ENCODE measurements at regions not wholly inside any gene's neighbourhood (a gene's known extent, or its start where the extent isn't known, plus 50 kb on each side); places are given as distances from the start of the nearest gene placed in this dataset.

DNA sequence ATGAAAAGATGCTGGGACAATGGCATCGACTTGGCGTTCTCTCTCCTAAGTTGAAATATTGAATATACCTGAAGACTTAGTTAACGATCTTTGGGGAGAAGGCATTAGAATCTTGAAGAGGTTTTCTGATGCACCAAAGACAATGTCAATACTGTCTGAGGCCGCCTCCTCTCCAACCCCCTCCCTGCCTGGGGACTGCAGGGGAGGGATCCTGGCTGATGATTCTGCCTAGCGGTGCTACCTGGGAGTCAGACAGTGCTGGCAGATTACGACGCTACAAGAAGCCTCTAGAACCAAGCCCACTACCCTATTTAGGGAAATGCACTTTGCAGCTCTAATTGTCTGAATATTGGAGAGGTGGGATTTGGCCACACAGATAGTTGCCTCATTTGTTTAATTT lies 145.6 kb upstream of the HABP2 start:
- no peaks in the 10 kb centered on the region for H3K27me3 Mint-ChIP-seq
- DNase-seq (no peak), ATAC-seq (no peak)
- H3K36me3 Mint-ChIP-seq (ENCODE audit: low read depth), result no peaks in the 10 kb centered on the region
- intact Hi-C loops (cut with micrococcal nuclease), result no loop called here
- TF ChIP-seq, protein P1, sequence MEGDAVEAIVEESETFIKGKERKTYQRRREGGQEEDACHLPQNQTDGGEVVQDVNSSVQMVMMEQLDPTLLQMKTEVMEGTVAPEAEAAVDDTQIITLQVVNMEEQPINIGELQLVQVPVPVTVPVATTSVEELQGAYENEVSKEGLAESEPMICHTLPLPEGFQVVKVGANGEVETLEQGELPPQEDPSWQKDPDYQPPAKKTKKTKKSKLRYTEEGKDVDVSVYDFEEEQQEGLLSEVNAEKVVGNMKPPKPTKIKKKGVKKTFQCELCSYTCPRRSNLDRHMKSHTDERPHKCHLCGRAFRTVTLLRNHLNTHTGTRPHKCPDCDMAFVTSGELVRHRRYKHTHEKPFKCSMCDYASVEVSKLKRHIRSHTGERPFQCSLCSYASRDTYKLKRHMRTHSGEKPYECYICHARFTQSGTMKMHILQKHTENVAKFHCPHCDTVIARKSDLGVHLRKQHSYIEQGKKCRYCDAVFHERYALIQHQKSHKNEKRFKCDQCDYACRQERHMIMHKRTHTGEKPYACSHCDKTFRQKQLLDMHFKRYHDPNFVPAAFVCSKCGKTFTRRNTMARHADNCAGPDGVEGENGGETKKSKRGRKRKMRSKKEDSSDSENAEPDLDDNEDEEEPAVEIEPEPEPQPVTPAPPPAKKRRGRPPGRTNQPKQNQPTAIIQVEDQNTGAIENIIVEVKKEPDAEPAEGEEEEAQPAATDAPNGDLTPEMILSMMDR (IDR thresholded peaks at IDR 0.05), result no peak
- no peak overlapping the region for H3K4me3 Mint-ChIP-seq
- H3K27ac Mint-ChIP-seq, result no peak overlapping the region
- H3K9me3 Mint-ChIP-seq, result no peaks in the 10 kb centered on the region
- POLR2A ChIA-PET, result no interaction called here
- no peaks in the 10 kb centered on the region for H3K4me1 Mint-ChIP-seq (ENCODE audit: low read depth)
- CTCF ChIA-PET, result no interaction called here

GRCh38 chr10:113409175-113409574 lies 143.7 kb upstream of the HABP2 start:
- Mint-ChIP-seq H3K27me3 (no peaks in the 10 kb centered on the region), H3K4me1 (ENCODE audit: low read depth) (no peaks in the 10 kb centered on the region), H3K27ac (no peak overlapping the region), H3K4me3 (no peak overlapping the region), H3K9me3 (no peaks in the 10 kb centered on the region), H3K36me3 (ENCODE audit: low read depth) (no peaks in the 10 kb centered on the region)
- intact Hi-C loops (cut with micrococcal nuclease), result no loop called here
- TF ChIP-seq, protein P1 (IDR thresholded peaks at IDR 0.05), result no peak
- CTCF ChIA-PET, result no interaction called here
- DNase-seq, result no peak
- POLR2A ChIA-PET, result no interaction called here
- no peak for ATAC-seq

DNA sequence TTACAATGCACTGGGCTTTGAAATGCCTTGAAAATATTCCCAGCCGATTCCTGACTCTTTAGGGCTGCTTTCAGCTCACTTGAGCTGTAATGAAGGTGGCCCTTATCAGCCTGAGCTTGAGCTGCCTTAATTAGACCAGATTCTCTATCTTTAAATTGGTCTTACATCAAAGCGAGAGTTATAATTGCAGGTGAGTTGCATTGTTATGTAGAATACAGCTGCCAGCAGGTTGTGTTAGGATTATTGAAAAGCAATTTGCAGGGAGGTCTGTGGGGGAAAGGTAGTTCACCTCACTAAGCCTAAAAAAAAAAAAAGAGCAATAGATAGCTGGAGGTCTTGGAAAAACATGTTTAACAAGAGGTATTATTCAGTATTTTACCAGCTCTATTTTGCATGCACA lies 142.2 kb upstream of the HABP2 start:
- Mint-ChIP-seq H3K4me1 (ENCODE audit: low read depth) (no peaks in the 10 kb centered on the region), H3K9me3 (no peaks in the 10 kb centered on the region), H3K36me3 (ENCODE audit: low read depth) (no peaks in the 10 kb centered on the region), H3K27me3 (peaks cover 3% of the 10 kb centered on the region), H3K27ac (no peak overlapping the region), H3K4me3 (no peak overlapping the region)
- POLR2A ChIA-PET, result no interaction called here
- intact Hi-C loops (cut with micrococcal nuclease), result no loop called here
- CTCF ChIA-PET, result no interaction called here
- DNase-seq (no peak), ATAC-seq (no peak)
- TF ChIP-seq, protein P1 (IDR thresholded peaks at IDR 0.05), result no peak

DNA sequence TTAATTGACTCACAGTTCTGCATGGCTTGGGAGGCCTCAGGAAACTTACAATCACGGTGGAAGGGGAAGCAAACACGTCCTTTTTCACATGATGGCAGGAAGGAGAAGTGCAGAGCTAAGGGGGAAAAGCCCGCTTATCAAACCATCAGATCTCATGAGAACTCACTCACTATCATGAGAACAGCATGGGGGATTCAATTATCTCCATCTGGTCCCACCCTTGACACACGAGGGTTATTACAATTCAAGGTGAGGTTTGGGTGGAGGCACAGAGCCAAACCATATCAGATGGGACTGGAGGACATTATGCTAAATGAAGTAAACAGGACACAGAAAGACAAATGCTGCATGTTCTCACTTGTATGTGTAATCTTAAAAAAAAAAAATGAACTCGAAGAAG lies 141.4 kb upstream of the HABP2 start:
- no peak overlapping the region for H3K27ac Mint-ChIP-seq
- H3K9me3 Mint-ChIP-seq, result no peaks in the 10 kb centered on the region
- H3K4me3 Mint-ChIP-seq, result no peak overlapping the region
- TF ChIP-seq, protein P1 (IDR thresholded peaks at IDR 0.05), result no peak
- DNase-seq (no peak), ATAC-seq (no peak)
- no peaks in the 10 kb centered on the region for H3K36me3 Mint-ChIP-seq (ENCODE audit: low read depth)
- no peaks in the 10 kb centered on the region for H3K4me1 Mint-ChIP-seq (ENCODE audit: low read depth)
- H3K27me3 Mint-ChIP-seq, result peaks cover 7% of the 10 kb centered on the region
- ChIA-PET POLR2A (no interaction called here), CTCF (no interaction called here)
- intact Hi-C loops (cut with micrococcal nuclease), result no loop called here

- Mint-ChIP-seq H3K9me3 (no peaks in the 10 kb centered on the region), H3K27me3 (peaks cover 7% of the 10 kb centered on the region), H3K36me3 (ENCODE audit: low read depth) (no peaks in the 10 kb centered on the region), H3K4me3 (no peak overlapping the region), H3K4me1 (ENCODE audit: low read depth) (no peaks in the 10 kb centered on the region), H3K27ac (no peak overlapping the region)
- TF ChIP-seq, protein P1 (IDR thresholded peaks at IDR 0.05), result no peak
- ChIA-PET POLR2A (no interaction called here), CTCF (no interaction called here)
- intact Hi-C loops (cut with micrococcal nuclease), result no loop called here
- DNase-seq (no peak), ATAC-seq (no peak)
These were observed 140.7 kb upstream of the HABP2 start for GRCh38 chr10:113412161-113412560.

Data from activated CD8-positive, alpha-beta T cell treated with anti-CD3 and anti-CD28 coated beads for 36 hours (primary cell).